Pancreas (tissue), 10 donors: ENCODE measurements at regions not wholly inside any gene's neighbourhood (a gene's known extent, or its start where the extent isn't known, plus 50 kb on each side); places are given as distances from the start of the nearest gene placed in this dataset.

Experiments used
- ATAC-seq, 4 donors: fragments of 200-7000 bp; cut with Tn5 transposase; one replicate each; pipeline versions ENCODE4 v1.8.0 to v1.9.1; 2020; ENCODE audit warnings: mild to moderate bottlenecking in 4 of 4, moderate library complexity in 4 of 4
- DNase-seq, 6 donors: peaks; one replicate each; pipeline ENCODE4 v3.0.0-alpha.2; 2020
- FAIRE-seq: peaks from 2 replicates; lab custom pipeline; 2012; peaks lifted over from hg19 to GRCh38; lab: Jason Lieb, UNC
- H3K27ac ChIP-seq, 4 donors: fragments of 200-600 bp; sonication (generic); 1 replicate in 3 of 4; 2 replicates in 1 of 4; pipeline versions ENCODE4 v1.5.0 to v1.8.0; 2020
- H3K27me3 ChIP-seq, 4 donors: fragments of 200-600 bp; one replicate each; pipeline ENCODE4 v1.8.0; 2021
- H3K36me3 ChIP-seq, 3 donors: fragments of 200-600 bp; sonication (generic) in 1 of 3; one replicate each; pipeline versions ENCODE4 v1.5.0 to v1.8.0; 2020 to 2021
- H3K4me1 ChIP-seq, 3 donors: fragments of 200-600 bp; one replicate each; pipeline ENCODE4 v1.8.0; 2021
- H3K4me3 ChIP-seq, 4 donors: fragments of 200-600 bp; sonication (generic) in 2 of 4; one replicate each; pipeline versions ENCODE4 v1.5.0 to v1.8.0; 2020 to 2021
- H3K9me3 ChIP-seq, 4 donors: fragments of 200-600 bp; one replicate each; pipeline ENCODE4 v1.8.0; 2021
- CTCF ChIP-seq, 4 donors: fragments of 200-600 bp; sonication (generic) in 3 of 4; IDR thresholded peaks; one replicate each; pipeline versions ENCODE4 v1.5.0 to v1.8.0; 2021; ENCODE audit warnings: antibody characterized with exemption in 4 of 4
- WGBS, 2 donors: extraction: QIAGEN DNeasy Blood & Tissue Kit; methylation state at CpG; one replicate each; pipeline ENCODE4 v1.1.7; 2013; 5-methylcytosine and 5-hydroxymethylcytosine counted together
- intact Hi-C, 3 donors: fragments of 100-400 bp; cut with DNase I; formaldehyde crosslinking; loops; one replicate each; pipeline versions ENCODE4 v1.11.1 to v1.14.2; 2022
- donor health status: healthy with polysubstance abuse.
- donor health status: DM: no; HTN: no; CAD: no; lungs with moderate emphysema.
- donor health status: DM: no; HTN: no; CAD: no.
- donor health status: control.
- donor health status: control.
- donor health status: Bipolar disorder and iron deficiency.
- donor health status: DM: yes; HTN: yes; CAD: no.
- donor health status: DM: no; HTN: no; CAD: no.
- donor health status: DM: no; HTN: no; CAD: no.
- donor health status: DM: yes; HTN: yes; CAD: no.

DNA sequence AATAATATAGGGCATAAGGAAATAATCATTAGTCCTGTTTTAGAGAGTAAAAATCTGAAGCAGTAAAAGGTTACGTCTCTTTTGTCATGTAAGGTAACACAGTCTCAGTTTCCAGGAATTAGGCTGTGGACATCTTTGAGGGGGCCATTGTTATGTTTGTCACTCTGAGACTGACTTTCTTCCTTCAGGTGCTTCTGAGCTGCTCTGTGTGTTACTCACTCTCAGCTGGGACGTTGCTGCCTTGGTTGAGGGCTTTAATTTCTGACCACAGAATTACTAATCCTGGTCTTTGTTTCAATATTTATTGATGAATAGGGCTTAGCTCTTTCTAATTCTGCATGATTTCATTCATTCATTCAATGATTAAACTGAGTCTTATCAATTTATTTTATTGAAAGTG is 55.9 kb upstream of the SLC38A11 start:
- Histone ChIP-seq H3K4me1 (peaks cover 0 to 11% (median 10%) of the 10 kb centered on the region in 3 donors), H3K27ac (no peak overlapping the region), H3K36me3 (no peaks in the 10 kb centered on the region), H3K27me3 (no peaks in the 10 kb centered on the region), H3K9me3 (no peaks in the 10 kb centered on the region), H3K4me3 (no peak overlapping the region)
- FAIRE-seq (no peak), DNase-seq (no peak), ATAC-seq (no peak)
- no peak for TF ChIP-seq CTCF (IDR thresholded peaks at IDR 0.05)
- 72 to 76% methylated on average over 2 of the region's 2 CpGs for WGBS, 2 donors
- intact Hi-C loops, result loop anchor here in 2 of 3 donors (10.0 kb wide), 1 partner anchor 194 kb away; the partner anchor contains the start of gene SCN3A (in 2 of the 2)

GRCh38 chr2:165010556-165010955 is 55.2 kb upstream of the SLC38A11 start:
- no peak for DNase-seq
- 89 to 95% methylated on average over 1 of the region's 1 CpG for WGBS, 2 donors
- no peak for ATAC-seq
- no peaks in the 10 kb centered on the region for H3K27me3 ChIP-seq
- intact Hi-C loops, result loop anchor here in 2 of 3 donors (10.0 kb wide), 1 partner anchor 194 kb away; the partner anchor contains the start of gene SCN3A (in 2 of the 2)
- H3K4me3 ChIP-seq, result no peak overlapping the region
- no peak for FAIRE-seq
- TF ChIP-seq CTCF (IDR thresholded peaks at IDR 0.05), result no peak
- no peaks in the 10 kb centered on the region for H3K9me3 ChIP-seq
- no peak overlapping the region for H3K27ac ChIP-seq
- H3K36me3 ChIP-seq, result no peaks in the 10 kb centered on the region
- H3K4me1 ChIP-seq, result peaks cover 0 to 11% (median 10%) of the 10 kb centered on the region in 3 donors

GRCh38 chr2:165009466-165009865 is 54.1 kb upstream of the SLC38A11 start:
- intact Hi-C loops, result no loop called here
- no peak for TF ChIP-seq CTCF (IDR thresholded peaks at IDR 0.05)
- Histone ChIP-seq H3K4me3 (no peak overlapping the region), H3K36me3 (no peaks in the 10 kb centered on the region), H3K27ac (peak overlapping the region in 1 of 4 donors; percentile 64), H3K27me3 (no peaks in the 10 kb centered on the region), H3K4me1 (peaks cover 0 to 11% (median 10%) of the 10 kb centered on the region in 3 donors), H3K9me3 (no peaks in the 10 kb centered on the region)
- no peak for FAIRE-seq
- peak in 3 of 4 donors; percentile 22 to 44 (median 36) for ATAC-seq
- DNase-seq, result no peak
- WGBS, 2 donors, result 53 to 56% methylated on average over 1 of the region's 1 CpG

DNA sequence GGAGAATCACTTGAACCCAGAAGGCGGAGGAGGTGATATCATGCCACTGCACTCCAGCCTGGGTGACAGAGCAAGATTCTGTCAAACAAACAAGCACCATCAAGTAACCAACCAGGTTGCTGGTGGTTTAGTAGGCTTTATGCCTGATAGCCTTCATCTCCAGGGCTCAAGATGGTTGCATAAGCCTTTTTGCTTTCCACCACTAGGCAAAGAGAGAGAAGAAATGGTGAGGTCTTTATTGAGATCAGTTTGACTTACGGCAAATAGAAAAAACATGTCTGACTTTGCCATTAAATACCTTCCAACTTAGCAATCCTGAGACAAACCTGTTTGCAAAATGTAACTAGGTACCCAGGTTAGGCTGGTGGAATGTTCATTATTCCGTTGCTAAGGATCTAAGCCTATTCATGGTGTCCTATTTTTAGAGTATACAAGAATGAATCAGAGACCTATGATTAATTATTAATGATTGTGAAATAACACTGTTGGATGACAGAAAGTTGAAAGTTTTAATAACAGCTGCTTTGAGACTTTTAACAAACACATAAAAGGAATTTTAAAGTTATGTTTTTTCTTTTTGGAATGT is 53.5 kb upstream of the SLC38A11 start:
- Histone ChIP-seq H3K4me1 (peaks cover 0 to 11% (median 10%) of the 10 kb centered on the region in 3 donors), H3K9me3 (no peaks in the 10 kb centered on the region), H3K27ac (peak overlapping the region in 3 of 4 donors; percentile 21 to 77 (median 64)), H3K27me3 (no peaks in the 10 kb centered on the region), H3K36me3 (no peaks in the 10 kb centered on the region), H3K4me3 (peak overlapping the region in 1 of 4 donors; percentile 3)
- WGBS, 2 donors, result 52 to 55% methylated on average over 3 of the region's 3 CpGs
- DNase-seq (no peak), ATAC-seq (peak; percentile 93 to 96 (median 96)), FAIRE-seq (no peak)
- intact Hi-C loops, result no loop called here
- no peak for TF ChIP-seq CTCF (IDR thresholded peaks at IDR 0.05)

GRCh38 chr2:165007161-165007744 is 51.9 kb upstream of the SLC38A11 start:
- FAIRE-seq, result no peak
- TF ChIP-seq CTCF (IDR thresholded peaks at IDR 0.05), result no peak
- WGBS, 2 donors, result 81 to 92% methylated on average over 1 of the region's 1 CpG

More at GRCh38 chr2:165007161-165007744, 51.9 kb upstream of the SLC38A11 start:
- no peaks in the 10 kb centered on the region for H3K36me3 ChIP-seq
- no peak overlapping the region for H3K4me3 ChIP-seq
- peaks cover 0 to 11% (median 10%) of the 10 kb centered on the region in 3 donors for H3K4me1 ChIP-seq
- no peak for ATAC-seq
- no peak for DNase-seq
- H3K27me3 ChIP-seq, result no peaks in the 10 kb centered on the region
- peak overlapping the region in 1 of 4 donors; percentile 13 for H3K27ac ChIP-seq
- H3K9me3 ChIP-seq, result no peaks in the 10 kb centered on the region
- intact Hi-C loops, result no loop called here
